Glutamatergic neuron (in vitro differentiated cells): ENCODE measurements at regions not wholly inside any gene's neighbourhood (a gene's known extent, or its start where the extent isn't known, plus 50 kb on each side); places are given as distances from the start of the nearest gene placed in this dataset.
A peak's percentile ranks its signal among the peaks of the same experiment; 100 is the strongest.

Experiments used
- DNase-seq: peaks from one replicate; pipeline ENCODE4 v3.0.0; 2022
- H3K27ac Mint-ChIP-seq: one replicate; pipeline ENCODE4 v1.8.0; 2020; ENCODE audit warnings: mild to moderate bottlenecking, mixed read lengths, inconsistent platforms; ENCODE audit not compliant: unreplicated experiment
- H3K27me3 Mint-ChIP-seq: one replicate; pipeline ENCODE4 v1.8.0; 2020; ENCODE audit warnings: mild to moderate bottlenecking, moderate library complexity, mixed read lengths, inconsistent platforms; ENCODE audit not compliant: unreplicated experiment
- H3K36me3 Mint-ChIP-seq: one replicate; pipeline ENCODE4 v1.8.0; 2020; ENCODE audit warnings: mild to moderate bottlenecking, mixed read lengths, inconsistent platforms; ENCODE audit not compliant: unreplicated experiment
- H3K4me1 Mint-ChIP-seq: one replicate; pipeline ENCODE4 v1.8.0; 2020; ENCODE audit warnings: mild to moderate bottlenecking, low read depth, mixed read lengths, inconsistent platforms; ENCODE audit not compliant: unreplicated experiment
- H3K4me3 Mint-ChIP-seq: one replicate; pipeline ENCODE4 v1.8.0; 2020; ENCODE audit warnings: mild to moderate bottlenecking, mixed read lengths, inconsistent platforms; ENCODE audit not compliant: unreplicated experiment
- H3K9me3 Mint-ChIP-seq: one replicate; pipeline ENCODE4 v1.8.0; 2020; ENCODE audit warnings: mild to moderate bottlenecking, moderate library complexity, mixed read lengths, inconsistent platforms; ENCODE audit not compliant: unreplicated experiment
- CTCF ChIP-seq: fragments of 200-600 bp; sonication (generic); IDR thresholded peaks from one replicate; pipeline ENCODE4 v1.5.0; 2021; ENCODE audit not compliant: partially characterized antibody, unreplicated experiment

DNA sequence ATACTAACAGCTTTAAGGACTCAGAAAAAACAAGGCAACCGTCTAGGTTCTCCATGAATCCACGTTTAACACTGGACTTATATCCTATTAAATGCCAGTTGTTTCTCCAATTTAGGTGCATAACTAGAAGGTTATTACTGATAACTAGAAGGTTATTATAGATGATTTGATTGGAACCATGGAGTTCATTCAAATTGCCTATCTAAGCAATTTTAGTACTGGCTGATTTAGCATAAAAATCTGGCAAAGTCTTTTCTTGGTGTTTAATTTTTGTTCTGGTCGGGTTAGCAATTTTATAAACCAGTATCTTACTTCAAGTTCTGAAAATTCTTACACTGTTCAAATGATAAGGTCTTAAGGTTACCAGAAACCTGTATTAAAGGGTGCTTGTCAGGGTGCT lies 672.8 kb upstream of the GNPDA2 start:
- no peak for TF ChIP-seq CTCF
- H3K4me3 Mint-ChIP-seq: no peak overlapping the region
- H3K36me3 Mint-ChIP-seq: no peaks in the 10 kb centered on the region
- no peaks in the 10 kb centered on the region for H3K4me1 Mint-ChIP-seq
- H3K27ac Mint-ChIP-seq: no peak overlapping the region
- peaks cover 2% of the 10 kb centered on the region for H3K27me3 Mint-ChIP-seq
- DNase-seq: no peak
- no peaks in the 10 kb centered on the region for H3K9me3 Mint-ChIP-seq

GRCh38 chr4:45385306-45385705 lies 659.0 kb upstream of the GNPDA2 start:
- H3K4me3 Mint-ChIP-seq: no peak overlapping the region
- no peak for DNase-seq
- no peak overlapping the region for H3K27ac Mint-ChIP-seq
- no peaks in the 10 kb centered on the region for H3K4me1 Mint-ChIP-seq
- no peaks in the 10 kb centered on the region for H3K9me3 Mint-ChIP-seq
- TF ChIP-seq CTCF: no peak
- H3K27me3 Mint-ChIP-seq: no peaks in the 10 kb centered on the region
- no peaks in the 10 kb centered on the region for H3K36me3 Mint-ChIP-seq

GRCh38 chr4:45370408-45370807 lies 644.1 kb upstream of the GNPDA2 start:
- peak overlapping the region; percentile 67 for H3K4me3 Mint-ChIP-seq
- peaks cover 5% of the 10 kb centered on the region for H3K9me3 Mint-ChIP-seq
- no peak for TF ChIP-seq CTCF
- no peaks in the 10 kb centered on the region for H3K36me3 Mint-ChIP-seq
- H3K27me3 Mint-ChIP-seq: peaks cover 2% of the 10 kb centered on the region
- DNase-seq: peak; percentile 17
- peak overlapping the region; percentile 86 for H3K27ac Mint-ChIP-seq
- H3K4me1 Mint-ChIP-seq: peaks cover 24% of the 10 kb centered on the region

GRCh38 chr4:45368832-45369231 lies 642.5 kb upstream of the GNPDA2 start:
- no peak for DNase-seq
- Mint-ChIP-seq H3K9me3 (peaks cover 5% of the 10 kb centered on the region), H3K36me3 (no peaks in the 10 kb centered on the region), H3K27me3 (peaks cover 2% of the 10 kb centered on the region), H3K4me3 (no peak overlapping the region), H3K27ac (no peak overlapping the region), H3K4me1 (peaks cover 24% of the 10 kb centered on the region)
- TF ChIP-seq CTCF: no peak

- peaks cover 2% of the 10 kb centered on the region for H3K9me3 Mint-ChIP-seq
- DNase-seq: no peak
- peaks cover 6% of the 10 kb centered on the region for H3K36me3 Mint-ChIP-seq
- no peak for TF ChIP-seq CTCF
- no peak overlapping the region for H3K27ac Mint-ChIP-seq
- H3K4me1 Mint-ChIP-seq: peaks cover 2% of the 10 kb centered on the region
- H3K4me3 Mint-ChIP-seq: no peak overlapping the region
- no peaks in the 10 kb centered on the region for H3K27me3 Mint-ChIP-seq
Observed at GRCh38 chr4:45363931-45364330, 637.6 kb upstream of the GNPDA2 start.
